GM20431 (cell line): ENCODE measurements at regions not wholly inside any gene's neighbourhood (a gene's known extent, or its start where the extent isn't known, plus 50 kb on each side); places are given as distances from the start of the nearest gene placed in this dataset.
"Not testable (repeated sequence)": the region's sequence is repeated elsewhere in the genome, so short reads cannot be mapped to it uniquely, and the experiment has no call there.

ENCODE experiments used
- in situ Hi-C: fragments of 300-500 bp; cut with MseI, MboI; formaldehyde crosslinking; loops from one replicate; pipeline ENCODE4 v1.15.0; 2020; ENCODE audit warnings: low sequenced_read_pairs; ENCODE audit not compliant: unreplicated experiment

- in situ Hi-C loops, result no loop called here
These were observed 116.1 kb downstream of the CCDC34 start for GRCh38 chr11:27246925-27247324.

DNA sequence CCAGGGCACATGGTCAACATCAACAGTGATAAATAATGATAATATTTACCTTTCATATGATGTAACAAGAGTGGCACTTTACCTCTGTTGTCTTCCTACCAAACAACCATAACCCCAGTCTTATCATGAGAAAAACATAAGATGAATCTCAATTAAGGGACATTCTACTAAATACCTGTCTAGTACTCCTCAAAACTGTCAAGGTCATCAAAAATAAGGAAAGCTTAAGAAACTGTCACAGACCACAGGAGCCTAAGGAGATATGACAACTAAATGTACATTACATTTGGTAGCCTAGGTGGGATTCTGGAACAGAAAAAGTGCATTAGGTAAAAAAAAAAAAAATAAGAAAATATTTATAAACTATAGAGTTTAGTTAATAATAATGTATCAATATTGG lies 118.1 kb downstream of the CCDC34 start:
- in situ Hi-C loops, result no loop called here

DNA sequence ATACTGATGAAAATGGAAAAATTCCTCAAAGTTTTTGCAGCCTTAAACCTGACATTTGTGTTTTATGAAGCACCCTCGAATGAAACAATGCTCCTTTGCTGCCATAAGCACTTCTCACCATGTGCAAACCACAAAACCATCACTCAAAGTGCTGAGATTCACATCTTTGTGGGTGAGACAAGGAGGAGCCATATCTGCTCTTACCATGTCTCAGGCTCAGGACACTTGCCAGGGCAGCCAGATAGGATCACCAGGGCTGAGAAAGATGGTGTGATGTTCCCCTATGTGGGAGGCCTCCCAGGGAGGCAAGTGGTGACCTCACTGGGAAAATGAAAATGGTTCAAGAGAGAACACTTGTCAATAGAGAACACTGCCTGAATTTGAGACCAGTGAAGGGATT lies 120.4 kb downstream of the CCDC34 start:
- in situ Hi-C loops, result no loop called here

DNA sequence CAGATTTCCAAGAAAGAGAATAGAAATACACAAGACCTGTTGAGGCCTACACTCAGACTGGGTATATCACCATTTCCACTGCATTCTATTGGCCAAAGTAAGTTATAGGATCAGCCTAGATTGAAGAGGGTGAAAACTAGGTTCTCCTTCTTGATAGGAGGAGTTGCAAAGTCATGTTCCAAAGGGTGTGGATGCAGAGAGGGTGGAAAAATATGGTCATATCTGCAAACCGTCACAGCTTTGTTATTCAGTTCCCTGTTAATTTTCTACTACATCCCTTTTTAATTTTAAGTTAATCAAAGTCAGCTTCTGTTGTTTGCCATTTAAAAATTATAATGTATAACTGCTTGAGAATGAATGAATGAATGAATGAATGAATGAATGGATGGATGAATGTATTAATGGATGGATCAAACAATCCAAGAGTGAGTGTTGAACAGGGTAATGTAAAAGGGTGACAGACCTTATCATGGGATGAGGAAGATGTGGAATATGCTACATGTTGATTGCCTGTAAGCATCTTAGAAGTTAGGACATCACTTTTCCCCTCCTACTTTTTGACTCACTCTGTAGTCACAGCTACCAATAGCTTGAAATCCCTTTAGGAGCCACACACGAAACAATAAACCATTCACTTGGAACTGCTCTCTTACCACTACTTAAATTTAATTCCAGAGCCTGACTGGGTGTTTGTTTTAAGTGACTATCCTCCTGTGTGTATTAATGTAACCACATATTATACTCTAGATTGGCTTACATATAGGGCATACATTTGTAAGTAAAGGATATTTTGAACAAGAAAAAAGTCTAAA lies 121.5 kb downstream of the CCDC34 start:
- in situ Hi-C loops, result no loop called here

DNA sequence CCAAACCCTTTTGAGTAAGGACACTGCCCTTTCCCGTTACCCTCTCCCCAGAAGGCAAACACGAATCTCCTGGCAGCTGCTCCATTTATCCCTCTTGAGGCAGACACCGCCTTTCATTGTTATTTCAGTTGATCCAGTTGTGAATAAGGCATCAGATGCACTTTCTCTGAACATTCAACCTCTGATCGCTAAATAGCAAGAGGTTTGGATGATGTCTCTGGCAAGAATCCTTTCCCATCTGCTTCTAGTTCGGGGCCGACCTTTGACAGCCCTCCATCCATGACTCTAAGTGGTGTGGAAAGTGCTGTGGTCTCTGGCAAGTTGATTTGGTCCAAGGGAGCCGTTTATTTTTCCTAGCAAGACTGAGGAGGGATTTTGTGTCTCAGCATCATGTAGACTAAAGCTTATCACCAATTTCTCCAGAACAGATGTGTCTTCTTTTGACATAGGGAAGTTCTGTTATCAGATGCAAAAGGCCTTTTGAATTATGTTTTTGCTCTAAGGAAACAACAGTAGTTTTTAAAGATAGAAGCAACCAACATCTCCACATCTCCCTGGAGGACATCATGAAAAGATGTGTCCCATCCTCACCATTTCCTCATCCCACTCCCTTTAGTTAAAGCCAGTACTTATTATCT lies 123.6 kb downstream of the CCDC34 start:
- in situ Hi-C loops, result no loop called here

- in situ Hi-C loops, result no loop called here
These were observed 124.2 kb downstream of the CCDC34 start for GRCh38 chr11:27238811-27239210.

DNA sequence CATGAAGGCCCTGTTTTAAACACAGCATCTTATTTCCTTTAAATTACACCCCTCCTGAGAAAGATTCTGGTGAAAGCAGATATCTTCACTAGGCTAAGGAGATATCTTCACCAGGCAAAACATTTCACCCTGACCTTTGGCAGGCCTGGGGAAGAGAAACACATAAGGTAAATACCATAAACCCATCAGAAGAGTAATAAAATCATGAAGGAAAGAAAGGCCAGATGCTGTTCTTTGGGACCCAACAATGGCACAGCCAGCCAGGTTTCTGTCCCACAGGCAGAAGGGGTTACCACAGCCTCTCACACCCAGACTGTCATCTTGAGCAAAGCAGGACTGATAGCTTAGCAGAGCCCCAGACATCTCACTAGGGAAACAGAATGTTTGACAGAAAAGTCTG lies 125.4 kb downstream of the CCDC34 start:
- in situ Hi-C loops, result no loop called here

DNA sequence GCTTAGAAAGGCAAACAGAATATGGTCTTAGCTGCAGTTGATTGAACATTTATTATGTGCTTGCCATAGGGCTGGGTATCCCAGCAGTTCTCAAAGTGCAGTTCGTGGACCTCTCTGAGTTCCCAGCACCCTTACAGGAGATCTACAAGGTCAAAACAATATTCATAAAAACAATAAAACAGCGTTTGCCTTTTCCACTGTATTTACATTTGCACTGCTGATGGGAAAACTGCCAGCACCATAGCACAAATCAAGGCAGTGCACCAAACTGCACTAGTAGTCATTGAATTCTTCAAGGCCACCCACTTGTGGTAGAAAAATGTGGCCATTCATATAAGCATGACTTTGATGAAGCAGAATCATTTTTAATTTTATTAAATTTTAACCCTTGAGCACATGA lies 128.1 kb downstream of the CCDC34 start:
- in situ Hi-C loops, result no loop called here

DNA sequence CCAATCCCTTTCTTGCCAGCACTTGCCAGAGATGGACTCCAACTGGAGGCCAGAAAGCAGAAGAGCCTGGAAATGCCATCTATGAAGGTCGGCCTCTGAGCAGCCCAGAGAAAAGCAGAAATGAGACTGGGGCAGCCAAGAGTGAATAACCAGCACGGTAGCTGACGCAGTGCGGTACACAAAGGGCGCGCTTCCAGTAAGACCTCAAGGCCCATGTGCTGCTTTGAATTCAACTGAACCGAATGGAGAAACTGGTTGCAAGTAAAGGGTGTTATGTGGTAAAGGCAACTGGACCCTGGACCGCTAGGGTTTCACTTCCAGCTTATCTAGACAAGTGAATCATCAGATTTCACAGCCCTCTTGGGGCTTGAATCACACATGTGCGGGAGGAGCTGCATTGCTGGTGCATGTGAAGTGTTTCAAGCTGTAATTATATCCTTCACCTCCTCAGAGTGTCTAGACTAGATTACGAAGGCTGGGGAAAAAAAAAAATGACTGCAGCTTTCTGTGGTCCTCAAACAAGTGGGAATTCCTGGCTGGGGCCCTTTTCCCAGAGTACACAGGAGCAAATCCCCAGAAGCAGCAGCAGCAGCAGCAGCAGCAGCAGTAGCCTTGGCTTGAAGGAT lies 128.9 kb downstream of the CCDC34 start:
- in situ Hi-C loops, result no loop called here

DNA sequence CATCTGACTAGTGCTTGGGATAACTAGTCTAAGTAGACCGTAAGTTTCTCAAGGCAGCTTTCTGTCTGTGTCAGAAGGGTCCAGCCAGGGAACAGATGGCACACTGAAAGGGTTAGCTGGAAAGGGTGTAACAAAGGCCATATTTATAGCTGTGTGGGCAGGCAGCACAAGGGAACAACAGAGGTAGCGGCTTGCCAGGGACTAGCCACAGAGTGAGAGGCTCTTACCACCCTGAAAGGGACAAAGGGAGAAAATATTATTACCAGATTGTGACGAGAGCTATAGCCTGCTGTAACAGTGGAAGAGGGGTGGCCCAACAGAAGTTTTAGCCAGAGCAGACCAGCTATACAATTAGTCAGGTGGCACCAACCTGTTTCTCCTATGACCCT lies 129.4 kb downstream of the CCDC34 start:
- in situ Hi-C loops, result no loop called here

DNA sequence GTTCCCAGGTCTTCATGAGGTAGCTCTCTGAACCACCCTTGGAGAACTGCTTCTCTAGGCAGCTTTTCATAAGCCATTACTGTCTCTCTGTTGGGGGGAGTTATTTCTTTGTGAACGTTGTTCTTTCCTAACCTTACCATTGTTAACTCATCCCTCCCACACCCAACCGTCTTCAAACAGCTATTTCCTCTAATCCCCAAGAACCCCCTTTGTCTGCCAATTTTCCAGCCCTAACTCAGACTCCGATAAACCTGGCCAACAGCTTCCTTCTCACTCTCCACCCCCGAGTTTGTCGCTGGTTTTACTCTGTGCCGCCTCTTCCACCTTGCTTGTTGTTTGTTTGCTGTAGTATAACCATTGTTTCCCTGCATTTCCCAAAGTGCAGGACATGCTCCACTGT lies 131.5 kb downstream of the CCDC34 start:
- in situ Hi-C loops, result no loop called here

DNA sequence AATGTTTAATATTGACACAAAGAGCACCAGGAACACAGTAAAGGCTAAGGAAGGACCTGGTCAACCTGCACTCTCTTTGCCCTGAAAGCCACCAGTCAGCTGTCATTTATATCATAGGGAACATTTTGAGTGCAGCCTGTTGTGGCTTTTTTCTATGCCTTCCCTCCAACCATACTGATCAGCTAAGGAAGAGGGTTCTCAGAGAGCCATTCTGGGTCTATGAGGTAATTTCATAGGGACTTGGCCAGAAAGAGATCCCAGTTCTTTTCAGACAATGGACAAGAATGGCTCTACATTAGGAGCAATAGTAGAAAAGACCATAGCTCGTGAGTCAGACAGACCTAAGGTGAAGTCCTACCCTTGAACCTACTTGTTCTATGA lies 132.8 kb downstream of the CCDC34 start:
- in situ Hi-C loops, result no loop called here

DNA sequence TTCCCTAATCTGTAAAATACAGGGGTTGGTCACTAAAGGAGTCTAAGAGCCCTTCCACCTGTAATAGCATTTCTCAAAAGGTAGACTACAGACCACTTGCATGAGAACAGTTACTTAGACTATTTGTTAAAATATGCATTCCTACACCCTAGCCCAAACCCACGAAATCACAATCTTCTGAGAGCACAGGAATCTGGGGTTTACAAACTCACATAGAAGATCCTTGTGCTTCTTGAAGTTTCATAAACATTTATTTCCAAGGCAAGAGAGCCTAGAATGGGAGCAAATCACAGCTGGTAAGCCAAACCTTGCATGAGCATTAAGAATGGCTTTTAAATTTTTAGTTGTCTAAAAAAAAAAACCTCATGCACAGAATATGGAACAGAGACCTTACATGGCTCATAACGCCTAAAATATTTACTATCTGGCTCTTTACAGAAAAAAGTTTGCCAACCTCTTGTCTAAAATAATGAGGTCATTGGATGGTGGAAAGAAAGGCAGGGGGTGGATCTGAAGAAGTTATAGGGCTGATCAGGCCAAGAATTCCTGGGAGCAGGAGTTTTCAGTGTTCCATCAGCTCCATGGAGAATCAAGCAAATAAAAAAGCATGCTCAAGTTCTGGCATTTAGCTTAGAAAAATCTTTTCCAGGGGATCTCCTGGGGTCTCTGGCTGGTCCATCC lies 133.4 kb downstream of the CCDC34 start:
- in situ Hi-C loops, result no loop called here

GRCh38 chr11:27228906-27229290 lies 134.1 kb downstream of the CCDC34 start:
- in situ Hi-C loops, result no loop called here

DNA sequence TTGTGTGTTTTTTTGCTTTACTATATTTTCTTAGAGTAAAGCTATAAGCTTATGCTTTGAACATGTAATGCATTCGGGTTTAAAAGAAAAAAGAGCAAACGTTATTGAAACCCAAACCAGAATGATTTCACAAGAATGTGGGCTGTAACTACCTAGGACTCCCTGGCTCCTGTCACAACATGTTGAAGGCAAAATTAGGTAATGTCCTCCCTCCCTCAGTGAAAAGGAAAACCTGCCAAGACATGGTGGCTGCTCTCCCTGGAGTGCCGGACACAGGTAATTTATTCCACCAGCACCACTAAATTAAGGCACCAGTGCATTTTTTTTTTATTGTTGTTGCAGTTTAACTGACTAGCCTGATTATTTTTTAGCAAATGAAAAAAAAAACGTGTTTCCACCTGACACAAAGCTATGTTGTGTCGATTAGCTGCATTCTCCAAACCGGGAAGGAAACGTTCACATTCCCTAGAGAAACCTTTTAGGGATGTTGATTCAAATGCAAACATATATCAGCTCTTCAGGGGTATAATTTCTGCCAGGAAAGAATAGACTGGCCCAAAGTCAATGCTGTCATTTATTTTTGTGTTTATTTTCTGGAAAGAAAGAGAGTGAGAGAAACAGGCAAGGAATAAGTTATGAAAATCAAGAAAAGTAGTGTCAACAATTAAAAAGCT lies 134.6 kb downstream of the CCDC34 start:
- in situ Hi-C loops, result no loop called here

DNA sequence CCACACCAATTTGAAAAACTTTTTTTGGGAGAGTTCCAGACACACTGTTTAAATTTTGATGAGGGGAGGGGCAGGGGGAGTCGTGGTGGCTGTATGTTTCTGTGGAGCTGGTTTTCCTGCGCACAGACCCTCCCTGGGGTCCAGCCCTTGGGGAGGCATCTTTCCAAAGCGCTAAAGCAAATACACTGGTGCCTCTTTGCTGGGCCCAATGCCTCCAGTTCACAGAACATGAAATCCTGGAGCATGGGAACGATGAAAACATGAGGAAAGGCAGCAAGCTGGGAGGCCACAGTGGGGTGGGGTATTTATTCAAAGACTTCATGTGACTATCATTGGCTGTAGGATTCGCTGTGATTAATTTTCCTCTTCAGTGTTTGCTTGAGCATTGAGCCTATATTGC lies 135.3 kb downstream of the CCDC34 start:
- in situ Hi-C loops, result no loop called here

DNA sequence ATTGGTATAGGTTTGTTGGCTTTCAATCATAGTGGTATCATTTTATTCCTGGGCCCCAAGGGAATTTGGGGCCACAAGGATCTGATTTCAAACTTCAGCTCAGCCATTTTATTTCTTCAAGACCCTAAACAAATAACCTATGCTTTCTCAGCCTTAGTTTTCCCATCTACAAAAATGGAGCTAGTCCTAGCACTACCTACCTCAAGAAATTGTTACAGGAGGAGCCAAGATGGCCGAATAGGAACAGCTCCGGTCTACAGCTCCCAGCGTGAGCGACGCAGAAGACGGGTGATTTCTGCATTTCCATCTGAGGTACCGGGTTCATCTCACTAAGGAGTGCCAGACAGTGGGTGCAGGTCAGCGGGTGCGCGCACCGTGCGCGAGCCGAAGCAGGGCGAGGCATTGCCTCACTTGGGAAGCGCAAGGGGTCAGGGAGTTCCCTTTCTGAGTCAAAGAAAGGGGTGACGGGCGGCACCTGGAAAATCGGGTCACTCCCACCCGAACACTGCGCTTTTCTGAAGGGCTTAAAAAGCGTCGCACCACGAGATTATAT lies 143.5 kb downstream of the CCDC34 start:
- in situ Hi-C loops, result not testable (repeated sequence)

GRCh38 chr11:27218421-27219038 lies 144.5 kb downstream of the CCDC34 start:
- in situ Hi-C loops, result no loop called here

DNA sequence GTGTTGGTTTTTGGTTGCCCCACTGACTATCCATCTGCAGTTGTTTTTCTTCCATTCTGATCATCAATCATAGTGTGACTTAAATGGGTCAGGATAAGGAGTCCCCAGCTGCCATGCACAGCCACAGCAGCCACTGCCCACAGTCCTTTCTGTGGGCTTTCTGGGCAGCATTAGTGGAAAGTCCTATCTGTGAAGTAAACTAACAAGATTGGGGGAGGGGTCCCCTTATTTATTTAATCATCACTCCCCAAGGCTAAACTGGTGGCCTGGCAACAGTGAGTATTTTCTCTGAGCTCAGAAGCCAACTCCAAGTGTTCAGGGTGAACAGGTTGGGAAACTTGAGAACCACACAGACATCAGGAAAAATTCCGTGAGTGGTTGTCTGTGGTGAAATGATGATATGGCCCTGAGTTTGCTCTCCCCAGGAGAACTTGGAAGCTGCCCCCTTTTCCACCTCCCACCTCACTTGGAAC lies 145.0 kb downstream of the CCDC34 start:
- in situ Hi-C loops, result no loop called here

GRCh38 chr11:27217496-27217895 lies 145.5 kb downstream of the CCDC34 start:
- in situ Hi-C loops, result no loop called here
